ENCODE measurements at regions not wholly inside any gene's neighbourhood (a gene's known extent, or its start where the extent isn't known, plus 50 kb on each side); places are given as distances from the start of the nearest gene placed in this dataset.

DNA sequence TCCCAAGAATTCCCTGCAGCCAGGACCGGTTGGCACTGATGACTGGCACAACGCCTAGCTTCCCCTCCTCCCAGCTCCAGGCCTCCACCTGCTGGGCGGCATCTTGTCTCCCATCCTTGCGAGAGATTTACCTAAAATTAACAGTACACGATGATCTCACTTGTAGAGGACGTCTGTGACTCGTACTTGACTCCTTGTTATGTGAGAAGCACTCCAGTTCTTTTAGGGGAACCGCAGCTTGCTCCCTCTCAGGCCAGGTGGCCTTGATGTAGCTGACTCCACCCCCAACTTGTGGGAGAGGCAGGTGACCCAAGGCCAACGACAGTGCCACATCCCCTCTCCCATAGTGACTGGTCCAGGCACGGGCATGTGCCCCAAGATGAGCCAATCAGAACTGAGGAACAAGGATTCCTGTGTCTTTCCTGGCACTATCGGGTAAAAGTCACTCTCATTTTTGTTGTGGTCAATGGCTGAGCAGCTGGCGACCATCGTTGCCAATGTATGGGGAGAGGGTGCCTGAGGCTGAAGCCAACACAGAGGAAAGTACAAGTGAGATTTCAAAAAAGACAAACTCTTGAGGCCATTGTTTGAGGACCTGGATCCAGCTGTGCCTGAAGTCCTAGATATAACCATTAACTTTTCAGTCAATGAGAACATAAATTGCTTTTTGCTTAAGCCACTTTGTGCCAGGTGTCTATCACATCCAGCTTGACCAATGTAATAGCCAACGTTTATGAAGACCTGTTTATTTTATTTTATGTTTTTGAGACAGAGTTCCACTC, 208.7 kb downstream of the RBM19 start:
- H3K4me3 ChIP-seq (ENCODE audit: low read depth, low read length, poor library complexity, severe bottlenecking), result no peak overlapping the region
- BruUV-seq (replicated peaks), result no TSS peak
- DNase-seq (ENCODE audit: low spot score), result no peak
- peaks cover 29% of the 10 kb centered on the region for H3K27me3 ChIP-seq (replicated peaks; ENCODE audit: insufficient read depth, low read depth, low read length, poor library complexity)
- ChIA-PET POLR2A (ENCODE audit: low non-redundant PET) (no interaction called here), CTCF (no interaction called here)
- no peaks in the 10 kb centered on the region for H3K4me1 ChIP-seq (ENCODE audit: insufficient read depth, low read length, poor library complexity, severe bottlenecking)
- no peaks in the 10 kb centered on the region for H3K9me3 ChIP-seq (ENCODE audit: low read depth, low read length, poor library complexity, severe bottlenecking)
- H3K27ac ChIP-seq (ENCODE audit: low read depth, low read length, poor library complexity, severe bottlenecking), result no peak overlapping the region
- intact Hi-C loops (cut with micrococcal nuclease; ENCODE audit: unreplicated experiment), result no loop called here
- no peaks in the 10 kb centered on the region for H3K36me3 ChIP-seq (ENCODE audit: insufficient read depth, low read length, poor library complexity, severe bottlenecking)
- TF ChIP-seq, protein P1, sequence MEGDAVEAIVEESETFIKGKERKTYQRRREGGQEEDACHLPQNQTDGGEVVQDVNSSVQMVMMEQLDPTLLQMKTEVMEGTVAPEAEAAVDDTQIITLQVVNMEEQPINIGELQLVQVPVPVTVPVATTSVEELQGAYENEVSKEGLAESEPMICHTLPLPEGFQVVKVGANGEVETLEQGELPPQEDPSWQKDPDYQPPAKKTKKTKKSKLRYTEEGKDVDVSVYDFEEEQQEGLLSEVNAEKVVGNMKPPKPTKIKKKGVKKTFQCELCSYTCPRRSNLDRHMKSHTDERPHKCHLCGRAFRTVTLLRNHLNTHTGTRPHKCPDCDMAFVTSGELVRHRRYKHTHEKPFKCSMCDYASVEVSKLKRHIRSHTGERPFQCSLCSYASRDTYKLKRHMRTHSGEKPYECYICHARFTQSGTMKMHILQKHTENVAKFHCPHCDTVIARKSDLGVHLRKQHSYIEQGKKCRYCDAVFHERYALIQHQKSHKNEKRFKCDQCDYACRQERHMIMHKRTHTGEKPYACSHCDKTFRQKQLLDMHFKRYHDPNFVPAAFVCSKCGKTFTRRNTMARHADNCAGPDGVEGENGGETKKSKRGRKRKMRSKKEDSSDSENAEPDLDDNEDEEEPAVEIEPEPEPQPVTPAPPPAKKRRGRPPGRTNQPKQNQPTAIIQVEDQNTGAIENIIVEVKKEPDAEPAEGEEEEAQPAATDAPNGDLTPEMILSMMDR (conservative IDR thresholded peaks at IDR 0.05; ENCODE audit: low read depth, low read length), result no peak
- no peak for TF ChIP-seq EZH2 (IDR thresholded peaks at IDR 0.05; ENCODE audit: borderline replicate concordance, low read depth, low read length, poor library complexity, severe bottlenecking)

DNA sequence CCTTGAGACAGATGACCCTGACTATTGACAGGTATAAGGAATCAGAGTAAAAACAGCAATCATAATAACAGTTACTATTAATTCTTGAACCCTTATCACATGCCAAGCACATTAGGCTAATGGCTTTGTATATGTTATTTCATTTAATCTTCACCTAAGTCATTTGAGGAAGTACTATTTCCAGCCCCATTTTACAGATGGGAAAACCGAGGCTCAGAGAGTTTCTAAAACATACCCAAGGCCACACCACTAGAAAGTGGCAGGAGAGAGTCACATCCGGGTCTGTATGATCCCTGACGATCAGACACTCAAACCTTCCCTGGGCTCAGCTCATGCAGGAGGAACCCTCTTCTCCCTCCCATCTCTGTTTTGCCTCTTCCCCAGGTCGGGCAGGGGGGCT, 209.5 kb downstream of the RBM19 start:
- POLR2A ChIA-PET (ENCODE audit: low non-redundant PET), result no interaction called here
- no TSS peak for BruUV-seq (replicated peaks)
- Histone ChIP-seq H3K4me3 (ENCODE audit: low read depth, low read length, poor library complexity, severe bottlenecking) (no peak overlapping the region), H3K27me3 (replicated peaks; ENCODE audit: insufficient read depth, low read depth, low read length, poor library complexity) (peaks cover 27% of the 10 kb centered on the region), H3K27ac (ENCODE audit: low read depth, low read length, poor library complexity, severe bottlenecking) (no peak overlapping the region), H3K9me3 (ENCODE audit: low read depth, low read length, poor library complexity, severe bottlenecking) (no peaks in the 10 kb centered on the region), H3K4me1 (ENCODE audit: insufficient read depth, low read length, poor library complexity, severe bottlenecking) (no peaks in the 10 kb centered on the region), H3K36me3 (ENCODE audit: insufficient read depth, low read length, poor library complexity, severe bottlenecking) (no peaks in the 10 kb centered on the region)
- CTCF ChIA-PET, result no interaction called here
- no peak for DNase-seq (ENCODE audit: low spot score)
- TF ChIP-seq, protein P1 (conservative IDR thresholded peaks at IDR 0.05; ENCODE audit: low read depth, low read length), result no peak
- TF ChIP-seq EZH2 (IDR thresholded peaks at IDR 0.05; ENCODE audit: borderline replicate concordance, low read depth, low read length, poor library complexity, severe bottlenecking), result no peak
- intact Hi-C loops (cut with micrococcal nuclease; ENCODE audit: unreplicated experiment), result no loop called here

DNA sequence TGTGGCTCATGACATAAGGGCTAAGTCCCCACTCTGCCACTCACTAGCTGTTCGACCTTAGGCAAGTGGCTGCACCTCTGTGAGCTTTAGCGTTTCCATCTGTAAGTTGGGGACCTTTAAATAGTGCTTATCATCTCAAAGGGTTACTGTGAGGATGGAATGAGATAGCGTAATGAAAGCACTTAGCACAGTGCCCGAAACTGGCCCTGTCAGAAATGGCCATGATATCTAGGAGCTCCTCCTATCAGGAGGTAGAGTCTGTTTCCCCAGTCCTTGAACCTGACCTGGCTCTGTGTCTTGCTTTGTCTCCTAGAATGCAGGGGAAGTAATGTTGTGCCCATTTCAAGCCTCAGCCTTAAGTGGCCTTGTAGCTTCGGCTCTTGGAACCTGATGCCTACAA, 211.0 kb downstream of the RBM19 start:
- intact Hi-C loops (cut with micrococcal nuclease; ENCODE audit: unreplicated experiment), result no loop called here
- no peak for TF ChIP-seq EZH2 (IDR thresholded peaks at IDR 0.05; ENCODE audit: borderline replicate concordance, low read depth, low read length, poor library complexity, severe bottlenecking)
- TF ChIP-seq, protein P1 (conservative IDR thresholded peaks at IDR 0.05; ENCODE audit: low read depth, low read length), result no peak
- BruUV-seq (replicated peaks), result no TSS peak

More for the DNA sequence above, 211.0 kb downstream of the RBM19 start:
- no peak for DNase-seq (ENCODE audit: low spot score)
- H3K27ac ChIP-seq (ENCODE audit: low read depth, low read length, poor library complexity, severe bottlenecking), result no peak overlapping the region
- peaks cover 18% of the 10 kb centered on the region for H3K27me3 ChIP-seq (replicated peaks; ENCODE audit: insufficient read depth, low read depth, low read length, poor library complexity)
- POLR2A ChIA-PET (ENCODE audit: low non-redundant PET), result no interaction called here
- no peaks in the 10 kb centered on the region for H3K4me1 ChIP-seq (ENCODE audit: insufficient read depth, low read length, poor library complexity, severe bottlenecking)
- no peak overlapping the region for H3K4me3 ChIP-seq (ENCODE audit: low read depth, low read length, poor library complexity, severe bottlenecking)
- H3K9me3 ChIP-seq (ENCODE audit: low read depth, low read length, poor library complexity, severe bottlenecking), result no peaks in the 10 kb centered on the region
- CTCF ChIA-PET, result no interaction called here
- H3K36me3 ChIP-seq (ENCODE audit: insufficient read depth, low read length, poor library complexity, severe bottlenecking), result no peaks in the 10 kb centered on the region

All from A673 (cell line).